ENCODE measurements at regions not wholly inside any gene's neighbourhood (a gene's known extent, or its start where the extent isn't known, plus 50 kb on each side); places are given as distances from the start of the nearest gene placed in this dataset.
"Not testable (repeated sequence)": the region's sequence is repeated elsewhere in the genome, so short reads cannot be mapped to it uniquely, and the experiment has no call there.

DNA sequence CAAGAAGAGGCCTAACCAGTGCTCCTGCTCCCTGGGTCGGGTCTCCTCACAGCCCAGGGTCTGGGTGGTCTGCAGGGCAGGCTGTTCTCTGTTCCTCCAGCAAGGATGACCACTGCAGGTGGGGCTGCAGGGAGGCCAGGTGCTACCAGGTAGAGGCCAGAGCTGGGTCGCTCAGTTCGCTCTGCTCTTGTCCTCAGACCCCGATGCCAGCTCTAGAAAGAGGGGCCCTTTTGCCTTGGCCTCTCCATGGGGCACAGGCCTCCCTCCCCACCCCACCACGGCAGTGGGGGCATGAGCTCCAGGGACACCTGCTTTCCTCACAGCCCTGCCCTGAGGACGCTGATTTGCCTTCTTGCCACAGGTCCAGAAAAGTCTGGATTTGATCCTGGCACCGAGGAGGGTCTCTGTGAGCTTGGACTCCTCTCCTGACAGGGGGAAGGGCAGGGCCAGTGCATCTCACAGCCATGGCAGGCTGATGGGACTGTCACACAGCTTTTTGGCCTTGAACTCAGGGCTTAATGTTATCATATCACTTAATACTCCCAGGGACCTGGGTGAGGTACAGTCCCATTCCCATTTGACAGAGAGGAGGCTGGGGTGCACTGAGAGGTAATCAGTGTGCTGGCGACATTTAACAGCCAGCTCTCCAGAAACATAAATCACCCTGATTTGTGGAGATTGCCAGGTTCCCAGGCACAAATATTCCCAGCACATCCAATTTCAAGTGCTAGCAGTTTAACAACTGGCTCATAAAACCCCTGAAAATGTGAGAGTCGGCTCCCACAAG is 273.0 kb upstream of the SFSWAP start:
- Mint-ChIP-seq H3K4me3 (no peak overlapping the region), H3K4me1 (peaks cover 12% of the 10 kb centered on the region), H3K27me3 (ENCODE audit: low read depth) (peaks cover 9% of the 10 kb centered on the region), H3K36me3 (ENCODE audit: low read depth) (no peaks in the 10 kb centered on the region), H3K9me3 (no peaks in the 10 kb centered on the region), H3K27ac (ENCODE audit: unreplicated experiment) (no peak overlapping the region)
- no peak for DNase-seq (ENCODE audit: low read depth, low spot score)
- TF ChIP-seq, protein P1, sequence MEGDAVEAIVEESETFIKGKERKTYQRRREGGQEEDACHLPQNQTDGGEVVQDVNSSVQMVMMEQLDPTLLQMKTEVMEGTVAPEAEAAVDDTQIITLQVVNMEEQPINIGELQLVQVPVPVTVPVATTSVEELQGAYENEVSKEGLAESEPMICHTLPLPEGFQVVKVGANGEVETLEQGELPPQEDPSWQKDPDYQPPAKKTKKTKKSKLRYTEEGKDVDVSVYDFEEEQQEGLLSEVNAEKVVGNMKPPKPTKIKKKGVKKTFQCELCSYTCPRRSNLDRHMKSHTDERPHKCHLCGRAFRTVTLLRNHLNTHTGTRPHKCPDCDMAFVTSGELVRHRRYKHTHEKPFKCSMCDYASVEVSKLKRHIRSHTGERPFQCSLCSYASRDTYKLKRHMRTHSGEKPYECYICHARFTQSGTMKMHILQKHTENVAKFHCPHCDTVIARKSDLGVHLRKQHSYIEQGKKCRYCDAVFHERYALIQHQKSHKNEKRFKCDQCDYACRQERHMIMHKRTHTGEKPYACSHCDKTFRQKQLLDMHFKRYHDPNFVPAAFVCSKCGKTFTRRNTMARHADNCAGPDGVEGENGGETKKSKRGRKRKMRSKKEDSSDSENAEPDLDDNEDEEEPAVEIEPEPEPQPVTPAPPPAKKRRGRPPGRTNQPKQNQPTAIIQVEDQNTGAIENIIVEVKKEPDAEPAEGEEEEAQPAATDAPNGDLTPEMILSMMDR (conservative IDR thresholded peaks at IDR 0.05) = no peak

DNA sequence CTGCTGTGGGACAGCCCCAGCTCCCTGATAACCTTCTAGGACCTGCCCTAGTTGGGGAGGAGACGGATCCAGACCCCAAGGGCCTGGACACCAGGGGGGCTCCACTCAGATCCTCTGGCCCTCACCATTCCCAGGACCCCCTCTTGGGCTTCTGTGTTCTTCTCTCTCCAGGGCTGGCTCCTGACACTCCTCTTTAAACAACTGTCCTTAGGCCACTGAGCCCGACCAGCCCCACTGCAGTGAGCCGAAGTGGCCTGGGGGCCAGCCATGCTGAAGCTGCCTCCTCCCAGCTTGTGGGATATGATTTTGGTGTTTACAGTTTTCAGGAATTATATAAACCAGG is 272.4 kb upstream of the SFSWAP start:
- not testable (repeated sequence) for H3K9me3 Mint-ChIP-seq; H3K36me3 Mint-ChIP-seq (ENCODE audit: low read depth); H3K4me3 Mint-ChIP-seq; H3K27me3 Mint-ChIP-seq (ENCODE audit: low read depth); H3K27ac Mint-ChIP-seq (ENCODE audit: unreplicated experiment); DNase-seq (ENCODE audit: low read depth, low spot score)
- peaks cover 12% of the 10 kb centered on the region for H3K4me1 Mint-ChIP-seq

DNA sequence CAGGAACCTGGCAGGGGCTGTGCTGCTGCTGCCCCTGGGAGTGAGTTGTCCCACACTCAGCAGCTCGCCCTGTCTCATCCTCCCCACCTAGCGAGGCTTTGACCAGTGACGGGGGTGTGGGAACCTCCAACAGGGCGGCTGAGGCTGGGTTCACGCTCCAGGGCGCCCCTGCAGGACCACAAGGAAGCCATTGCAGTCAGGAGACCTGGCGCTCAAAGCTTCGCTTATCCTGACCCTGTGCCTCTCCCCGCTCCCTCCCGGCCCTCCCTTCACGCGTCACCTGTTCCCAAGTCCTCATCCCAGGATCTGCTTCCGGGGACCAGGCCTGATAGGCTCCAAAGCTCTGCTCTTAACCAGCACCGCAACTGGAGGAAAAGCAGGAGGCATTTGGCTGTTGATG is 272.0 kb upstream of the SFSWAP start:
- Mint-ChIP-seq H3K36me3 (ENCODE audit: low read depth) (no peaks in the 10 kb centered on the region), H3K9me3 (no peaks in the 10 kb centered on the region)
- DNase-seq (ENCODE audit: low read depth, low spot score) = no peak

GRCh38 chr12:131439752-131440151 is 271.1 kb upstream of the SFSWAP start:
- not testable (repeated sequence) for H3K9me3 Mint-ChIP-seq; H3K36me3 Mint-ChIP-seq (ENCODE audit: low read depth); H3K27me3 Mint-ChIP-seq (ENCODE audit: low read depth); H3K4me3 Mint-ChIP-seq; DNase-seq (ENCODE audit: low read depth, low spot score); H3K4me1 Mint-ChIP-seq; H3K27ac Mint-ChIP-seq (ENCODE audit: unreplicated experiment)

More for the DNA sequence above, 272.0 kb upstream of the SFSWAP start:
- Mint-ChIP-seq H3K4me3 (no peak overlapping the region), H3K27me3 (ENCODE audit: low read depth) (peaks cover 9% of the 10 kb centered on the region), H3K4me1 (peaks cover 12% of the 10 kb centered on the region), H3K27ac (ENCODE audit: unreplicated experiment) (no peak overlapping the region)
- TF ChIP-seq, protein P1 (conservative IDR thresholded peaks at IDR 0.05) = no peak

DNA sequence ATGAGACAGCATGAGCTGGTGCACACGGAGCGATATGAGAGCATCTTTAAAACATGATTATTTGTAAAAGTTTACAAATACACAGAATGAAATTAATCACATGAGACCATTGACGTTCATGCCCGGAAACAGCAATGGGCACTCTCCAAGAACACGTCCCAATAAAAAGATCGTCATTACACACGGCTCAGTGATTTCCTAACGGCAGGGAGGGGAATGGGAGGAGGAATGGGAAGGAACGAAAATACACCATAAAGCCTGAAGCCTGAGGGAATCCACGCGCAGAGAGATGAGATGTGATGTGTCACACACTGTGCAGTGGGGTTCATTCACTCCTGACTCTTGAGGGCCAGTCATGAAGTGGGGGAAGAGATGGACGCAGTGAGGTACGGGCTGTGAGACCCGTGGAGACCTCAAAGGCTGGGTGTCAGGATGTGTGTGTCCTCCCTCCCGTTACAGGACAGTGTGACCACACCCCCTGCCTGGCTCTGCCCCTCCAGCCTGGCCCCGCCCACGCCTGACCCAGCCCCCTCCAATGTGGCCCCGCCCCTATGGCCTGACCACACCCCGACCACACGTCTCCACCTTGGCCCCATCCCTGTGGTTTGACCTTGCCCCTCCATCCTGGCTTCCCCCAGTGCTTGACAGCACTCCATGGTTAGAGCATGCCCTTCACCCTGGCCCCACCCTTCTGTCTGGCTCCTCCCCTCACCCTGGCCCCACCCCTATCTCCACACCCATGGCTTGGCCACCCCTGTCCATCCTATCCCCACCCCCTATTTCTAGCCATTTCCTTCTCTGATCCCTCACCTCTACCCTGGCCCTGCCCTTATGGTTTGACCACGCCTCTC is 270.5 kb upstream of the SFSWAP start:
- not testable (repeated sequence) for H3K4me3 Mint-ChIP-seq; H3K4me1 Mint-ChIP-seq; H3K9me3 Mint-ChIP-seq; DNase-seq (ENCODE audit: low read depth, low spot score); H3K27ac Mint-ChIP-seq (ENCODE audit: unreplicated experiment); H3K36me3 Mint-ChIP-seq (ENCODE audit: low read depth); H3K27me3 Mint-ChIP-seq (ENCODE audit: low read depth)

GRCh38 chr12:131441060-131441396 is 269.9 kb upstream of the SFSWAP start:
- Mint-ChIP-seq H3K27me3 (ENCODE audit: low read depth) (no peaks in the 10 kb centered on the region), H3K27ac (ENCODE audit: unreplicated experiment) (no peak overlapping the region), H3K9me3 (no peaks in the 10 kb centered on the region), H3K36me3 (ENCODE audit: low read depth) (no peaks in the 10 kb centered on the region), H3K4me1 (peaks cover 12% of the 10 kb centered on the region), H3K4me3 (no peak overlapping the region)
- TF ChIP-seq, protein P1 (conservative IDR thresholded peaks at IDR 0.05) = no peak
- DNase-seq (ENCODE audit: low read depth, low spot score) = no peak

Data from neural crest cell (in vitro differentiated cells).